ENCODE measurements at regions not wholly inside any gene's neighbourhood (a gene's known extent, or its start where the extent isn't known, plus 50 kb on each side); places are given as distances from the start of the nearest gene placed in this dataset.

- Histone ChIP-seq H2AFZ (ENCODE audit: low read depth, low read length) (no peak overlapping the region), H3K4me3 (replicated peaks in 1 of 3; ENCODE audit: insufficient read depth in 1 of 3, low read depth in 1 of 3, low read length in 3 of 3) (no peak overlapping the region), H3K9me1 (replicated peaks; ENCODE audit: control insufficient read depth, extremely low read depth, insufficient read depth, low read length) (no peaks in the 10 kb centered on the region), H3K27ac (ENCODE audit: insufficient read depth, low read depth, low read length) (no peak overlapping the region), H3K36me3 (ENCODE audit: control insufficient read depth in 2 of 2, extremely low read depth in 1 of 2, insufficient read depth in 2 of 2, low read length in 2 of 2) (no peaks in the 10 kb centered on the region), H3K27me3 (ENCODE audit: control insufficient read depth in 2 of 2, insufficient read depth in 2 of 2, low read length in 2 of 2) (no peaks in the 10 kb centered on the region), H3K79me2 (ENCODE audit: control insufficient read depth, insufficient read depth, low read length) (no peaks in the 10 kb centered on the region), H4K20me1 (replicated peaks; ENCODE audit: control insufficient read depth, extremely low read depth, insufficient read depth, low read length) (no peaks in the 10 kb centered on the region), H3K4me1 (ENCODE audit: control insufficient read depth, extremely low read depth, insufficient read depth, low read length) (no peaks in the 10 kb centered on the region), H3K9me3 (replicated peaks; ENCODE audit: control insufficient read depth, insufficient read depth, low read length) (no peaks in the 10 kb centered on the region), H3K4me2 (ENCODE audit: insufficient read depth, low read length) (no peak overlapping the region), H3K9ac (replicated peaks; ENCODE audit: extremely low read depth, insufficient read depth, low read length) (no peak overlapping the region)
- BruUV-seq (replicated peaks): no TSS peak
- CTCF ChIA-PET: no interaction called here
- no peak for FAIRE-seq
- POLR2A ChIA-PET: no interaction called here
- peak; percentile 7 for DNase-seq (ENCODE audit: low read depth, low spot score)
- TF ChIP-seq POLR2AphosphoS5 (IDR thresholded peaks at IDR 0.05; ENCODE audit: insufficient read depth, low read depth, low read length): no peak
- no peak for TF ChIP-seq GATA2 (IDR thresholded peaks at IDR 0.05; ENCODE audit: insufficient read depth, insufficient read length, low read depth, low read length)
- TF ChIP-seq, protein P1, sequence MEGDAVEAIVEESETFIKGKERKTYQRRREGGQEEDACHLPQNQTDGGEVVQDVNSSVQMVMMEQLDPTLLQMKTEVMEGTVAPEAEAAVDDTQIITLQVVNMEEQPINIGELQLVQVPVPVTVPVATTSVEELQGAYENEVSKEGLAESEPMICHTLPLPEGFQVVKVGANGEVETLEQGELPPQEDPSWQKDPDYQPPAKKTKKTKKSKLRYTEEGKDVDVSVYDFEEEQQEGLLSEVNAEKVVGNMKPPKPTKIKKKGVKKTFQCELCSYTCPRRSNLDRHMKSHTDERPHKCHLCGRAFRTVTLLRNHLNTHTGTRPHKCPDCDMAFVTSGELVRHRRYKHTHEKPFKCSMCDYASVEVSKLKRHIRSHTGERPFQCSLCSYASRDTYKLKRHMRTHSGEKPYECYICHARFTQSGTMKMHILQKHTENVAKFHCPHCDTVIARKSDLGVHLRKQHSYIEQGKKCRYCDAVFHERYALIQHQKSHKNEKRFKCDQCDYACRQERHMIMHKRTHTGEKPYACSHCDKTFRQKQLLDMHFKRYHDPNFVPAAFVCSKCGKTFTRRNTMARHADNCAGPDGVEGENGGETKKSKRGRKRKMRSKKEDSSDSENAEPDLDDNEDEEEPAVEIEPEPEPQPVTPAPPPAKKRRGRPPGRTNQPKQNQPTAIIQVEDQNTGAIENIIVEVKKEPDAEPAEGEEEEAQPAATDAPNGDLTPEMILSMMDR (IDR thresholded peaks at IDR 0.05; ENCODE audit: extremely low read depth in 1 of 2, insufficient read depth in 1 of 2, low read depth in 1 of 2, low read length in 2 of 2): no peak
- no peak for TF ChIP-seq POLR2A (IDR thresholded peaks at IDR 0.05; ENCODE audit: low read depth, low read length)
- no peak for TF ChIP-seq FOS (IDR thresholded peaks at IDR 0.05; ENCODE audit: borderline replicate concordance, insufficient read depth, low read length)
- no peak for TF ChIP-seq MYC (IDR thresholded peaks at IDR 0.05; ENCODE audit: low read depth, low read length)
- no peak for TF ChIP-seq MAX (IDR thresholded peaks at IDR 0.05; ENCODE audit: insufficient read depth, insufficient read length)
- TF ChIP-seq JUN (IDR thresholded peaks at IDR 0.05; ENCODE audit: borderline replicate concordance, insufficient read depth, insufficient read length, low read depth): no peak
- TF ChIP-seq EZH2 (IDR thresholded peaks at IDR 0.05; ENCODE audit: borderline replicate concordance, low read depth, low read length, severe bottlenecking): no peak
- dilution Hi-C loops (cut with MboI; ENCODE audit: extremely low pct_ligation_motif_present, low sequenced_read_pairs) (no loop called here), intact Hi-C loops (cut with micrococcal nuclease) (no loop called here)
Observed at GRCh38 chr2:150341982-150342680, 145.3 kb downstream of the RND3 start.
